ENCODE measurements at regions not wholly inside any gene's neighbourhood (a gene's known extent, or its start where the extent isn't known, plus 50 kb on each side); places are given as distances from the start of the nearest gene placed in this dataset.

- TF ChIP-seq POLR2A (IDR thresholded peaks at IDR 0.05) (no peak), CTCF (IDR thresholded peaks at IDR 0.05 in 4 of 5, conservative IDR thresholded peaks at IDR 0.05 in 1 of 5) (no peak)
These were observed 605.6 kb upstream of the CNTNAP2 start for GRCh38 chr7:145511004-145511403.
